HCT116 (cell line): ENCODE measurements at regions not wholly inside any gene's neighbourhood (a gene's known extent, or its start where the extent isn't known, plus 50 kb on each side); places are given as distances from the start of the nearest gene placed in this dataset.

Experiments
- ATAC-seq: fragments of 200-7000 bp; cut with Tn5 transposase; 2 replicates; pipeline ENCODE4 v1.9.1; 2020; ENCODE audit warnings: mild to moderate bottlenecking, moderate library complexity
- BruUV-seq: library from RNA; stranded (reverse); fragments of 400-500 nt; replicated peaks from 2 replicates; lab custom pipeline; 2021; lab: Mats Ljungman, UMichigan
- CTCF ChIA-PET: fragments of 300-600 bp; sonication (Branson Sonifier 250); formaldehyde crosslinking; loops from one replicate; lab custom pipeline; 2021; ENCODE audit warnings: antibody characterized with exemption; lab: Charles Lee
- POLR2A ChIA-PET: fragments of 300-600, 350-600 bp; sonication (Branson Sonifier 250); formaldehyde crosslinking; loops from one replicate; lab custom pipeline; 2021; ENCODE audit warnings: antibody characterized with exemption; lab: Charles Lee
- RAD21 ChIA-PET, 2 experiments: fragments of 300-600 bp; sonication (Branson Sonifier 250); formaldehyde crosslinking; loops; one replicate each; lab custom pipeline; 2023; ENCODE audit warnings: low total read pairs in 2 of 2; ENCODE audit not compliant: uncharacterized antibody in 2 of 2, unreplicated experiment in 2 of 2, low non-redundant PET in 1 of 2; lab: Charles Lee
- DNase-seq: peaks from one replicate; pipeline ENCODE4 v3.0.0-alpha.2; 2010; ENCODE audit warnings: low read depth, low spot score
- H2AFZ ChIP-seq: fragments of 200-600 bp; shearing (Covaris generic), sonication (generic); 2 replicates; pipeline ENCODE4 v1.6.1; 2017; ENCODE audit warnings: low read depth, mixed run types, mixed read lengths, antibody characterized with exemption, low read length; ENCODE audit not compliant: poor library complexity, severe bottlenecking
- H3K27ac ChIP-seq: 2 replicates; pipeline ENCODE4 v1.5.1; 2012; ENCODE audit warnings: low read depth, low read length
- H3K27me3 ChIP-seq: fragments of 200-600 bp; sonication (generic); 2 replicates; pipeline ENCODE4 v1.6.1; 2016; ENCODE audit warnings: mixed run types, low read length, mixed read lengths; ENCODE audit not compliant: insufficient read depth
- H3K36me3 ChIP-seq, 2 experiments: fragments of 200-500 bp in 1 of 2; fragments of 200-600 bp in 1 of 2; sonication (Bioruptor generic) in 1 of 2; sonication (generic) in 1 of 2; 2 replicates each; pipeline versions ENCODE4 v1.5.1 to v1.6.1; 2014 to 2016; ENCODE audit warnings: low read length in 2 of 2, inconsistent platforms in 1 of 2, mixed read lengths in 1 of 2, mixed run types in 1 of 2; ENCODE audit not compliant: insufficient read depth in 2 of 2, control insufficient read depth in 1 of 2
- H3K4me1 ChIP-seq, 2 experiments: fragments of 200-600 bp in 1 of 2; sonication (generic) in 1 of 2; 2 replicates each; pipeline versions ENCODE4 v1.5.1 to v1.6.1; 2012 to 2017; ENCODE audit warnings: low read length in 2 of 2, inconsistent platforms in 1 of 2, mild to moderate bottlenecking in 1 of 2, mixed read lengths in 1 of 2, mixed run types in 1 of 2, moderate library complexity in 1 of 2; ENCODE audit not compliant: insufficient read depth in 2 of 2, control insufficient read depth in 1 of 2
- H3K4me2 ChIP-seq: fragments of 200-600 bp; sonication (generic); 2 replicates; pipeline ENCODE4 v1.6.1; 2017; ENCODE audit warnings: mixed run types, low read length, mixed read lengths
- H3K4me3 ChIP-seq, 2 experiments: fragments of 200-600 bp in 1 of 2; sonication (generic) in 1 of 2; replicated peaks in 1 of 2; 2 replicates each; pipeline ENCODE4 v1.5.1; 2011 to 2016; ENCODE audit warnings: low read length in 2 of 2, control low read depth in 1 of 2, low read depth in 1 of 2, mild to moderate bottlenecking in 1 of 2, mixed read lengths in 1 of 2, mixed run types in 1 of 2
- H3K79me2 ChIP-seq: fragments of 200-600 bp; sonication (generic); 2 replicates; pipeline ENCODE4 v1.6.1; 2017; ENCODE audit warnings: mild to moderate bottlenecking, mixed run types, low read length, moderate library complexity, mixed read lengths; ENCODE audit not compliant: insufficient read depth
- H3K9ac ChIP-seq: fragments of 200-600 bp; sonication (generic); 2 replicates; pipeline ENCODE4 v1.6.1; 2016; ENCODE audit warnings: low read length, mixed read lengths
- H3K9me2 ChIP-seq: fragments of 200-600 bp; sonication (generic), shearing (Covaris generic); 2 replicates; pipeline ENCODE4 v1.6.1; 2017; ENCODE audit warnings: mixed run types, mild to moderate bottlenecking, moderate library complexity; ENCODE audit not compliant: insufficient read depth
- H3K9me3 ChIP-seq, 2 experiments: fragments of 200-500 bp in 1 of 2; fragments of 200-600 bp in 1 of 2; sonication (Bioruptor generic) in 1 of 2; sonication (generic) in 1 of 2; 2 replicates each; pipeline ENCODE4 v1.6.1; 2014 to 2017; ENCODE audit warnings: low read length in 2 of 2, mixed read lengths in 2 of 2, inconsistent platforms in 1 of 2, low read depth in 1 of 2, mild to moderate bottlenecking in 1 of 2, mixed run types in 1 of 2, moderate library complexity in 1 of 2; ENCODE audit not compliant: control insufficient read depth in 1 of 2, insufficient read depth in 1 of 2
- H4K20me1 ChIP-seq: fragments of 200-600 bp; sonication (generic), shearing (Covaris generic); 2 replicates; pipeline ENCODE4 v1.6.1; 2017; ENCODE audit warnings: mixed run types, mild to moderate bottlenecking, moderate library complexity; ENCODE audit not compliant: insufficient read depth
- ATF3 ChIP-seq: IDR thresholded peaks from 2 replicates; pipeline ENCODE4 v1.6.1; 2012
- CBX3 ChIP-seq: IDR thresholded peaks from 2 replicates; pipeline ENCODE4 v1.6.1; 2012; ENCODE audit warnings: low read depth
- CEBPB ChIP-seq: IDR thresholded peaks from 2 replicates; pipeline ENCODE4 v1.6.1; 2012; ENCODE audit warnings: low read depth
- CTCF ChIP-seq, 3 experiments: fragments of 200-600 bp in 1 of 3; sonication (generic) in 1 of 3; IDR thresholded peaks in 2 of 3; conservative IDR thresholded peaks in 1 of 3; 2 replicates each; pipeline ENCODE4 v1.5.1; 2012 to 2017; ENCODE audit warnings: low read depth in 2 of 3, low read length in 2 of 3, antibody characterized with exemption in 1 of 3, borderline replicate concordance in 1 of 3, control low read depth in 1 of 3, mild to moderate bottlenecking in 1 of 3, mixed read lengths in 1 of 3, mixed run types in 1 of 3, moderate library complexity in 1 of 3; ENCODE audit not compliant: insufficient read depth in 1 of 3
- ELF1 ChIP-seq: IDR thresholded peaks from 2 replicates; pipeline ENCODE4 v1.6.1; 2012; ENCODE audit warnings: low read depth, borderline replicate concordance
- EZH2 ChIP-seq: fragments of 200-600 bp; sonication (generic); IDR thresholded peaks from 2 replicates; pipeline ENCODE4 v1.6.1; 2017; ENCODE audit warnings: antibody characterized with exemption, mixed run types
- EZH2phosphoT487 ChIP-seq: fragments of 200-600 bp; IDR thresholded peaks from 2 replicates; pipeline ENCODE4 v1.6.1; 2018; ENCODE audit warnings: antibody characterized with exemption, borderline replicate concordance
- FOSL1 ChIP-seq: IDR thresholded peaks from 2 replicates; pipeline ENCODE4 v1.6.1; 2012; ENCODE audit warnings: low read depth
- POLR2A ChIP-seq: IDR thresholded peaks from 2 replicates; pipeline ENCODE4 v1.7.0; 2011; ENCODE audit warnings: borderline replicate concordance; ENCODE audit not compliant: insufficient read depth, insufficient read length; ENCODE audit errors: extremely low read depth
- POLR2AphosphoS5 ChIP-seq: IDR thresholded peaks from 2 replicates; pipeline ENCODE4 v1.6.1; 2011; ENCODE audit warnings: mild to moderate bottlenecking, low read depth, low read length, moderate library complexity
- RAD21 ChIP-seq: IDR thresholded peaks from 2 replicates; pipeline ENCODE4 v1.6.1; 2012; ENCODE audit warnings: low read depth, mild to moderate bottlenecking
- SIN3A ChIP-seq: IDR thresholded peaks from 2 replicates; pipeline ENCODE4 v1.6.1; 2012; ENCODE audit warnings: low read depth
- SRF ChIP-seq: IDR thresholded peaks from 2 replicates; pipeline ENCODE4 v1.6.1; 2012; ENCODE audit warnings: low read depth
- TCF7L2 ChIP-seq: IDR thresholded peaks from 2 replicates; pipeline ENCODE4 v1.7.0; 2011; ENCODE audit warnings: borderline replicate concordance, inconsistent platforms; ENCODE audit not compliant: insufficient read depth, insufficient read length; ENCODE audit errors: extremely low read depth
- ZBTB33 ChIP-seq: IDR thresholded peaks from 2 replicates; pipeline ENCODE4 v1.6.1; 2011; ENCODE audit warnings: mild to moderate bottlenecking, low read length, moderate library complexity; ENCODE audit not compliant: insufficient replicate concordance; ENCODE audit errors: extremely low read depth
- intact Hi-C: fragments of 100-400 bp; cut with micrococcal nuclease; formaldehyde crosslinking; loops from 2 replicates; pipeline ENCODE4 v1.10.0; 2022
- TF ChIP-seq, protein P1 (sequence below): IDR thresholded peaks from 2 replicates; pipeline ENCODE4 v1.6.1; 2012

- intact Hi-C loops = no loop called here
- Histone ChIP-seq H4K20me1 (no peaks in the 10 kb centered on the region), H3K4me1 (no peaks in the 10 kb centered on the region), H3K27ac (no peak overlapping the region), H3K4me3 (no peak overlapping the region), H3K27me3 (no peaks in the 10 kb centered on the region), H3K9ac (no peak overlapping the region), H3K79me2 (no peaks in the 10 kb centered on the region), H3K4me2 (no peak overlapping the region), H3K36me3 (no peaks in the 10 kb centered on the region), H3K9me2 (no peaks in the 10 kb centered on the region), H3K9me3 (no peaks in the 10 kb centered on the region), H2AFZ (no peak overlapping the region)
- no peak for TF ChIP-seq ATF3
- no peak for TF ChIP-seq SIN3A
- TF ChIP-seq ELF1 = no peak
- no peak for DNase-seq
- BruUV-seq = no TSS peak
- no peak for ATAC-seq
- ChIA-PET RAD21 (interaction anchor here in 1 of 2 experiments (0.6 kb wide), 1 partner anchor 24 kb away, joined by 3 read pairs; no protein-coding TSS in a partner anchor), CTCF (no interaction called here), POLR2A (no interaction called here)
Observed at GRCh38 chrX:19177721-19178120, 55.5 kb upstream of the ADGRG2 start.

DNA sequence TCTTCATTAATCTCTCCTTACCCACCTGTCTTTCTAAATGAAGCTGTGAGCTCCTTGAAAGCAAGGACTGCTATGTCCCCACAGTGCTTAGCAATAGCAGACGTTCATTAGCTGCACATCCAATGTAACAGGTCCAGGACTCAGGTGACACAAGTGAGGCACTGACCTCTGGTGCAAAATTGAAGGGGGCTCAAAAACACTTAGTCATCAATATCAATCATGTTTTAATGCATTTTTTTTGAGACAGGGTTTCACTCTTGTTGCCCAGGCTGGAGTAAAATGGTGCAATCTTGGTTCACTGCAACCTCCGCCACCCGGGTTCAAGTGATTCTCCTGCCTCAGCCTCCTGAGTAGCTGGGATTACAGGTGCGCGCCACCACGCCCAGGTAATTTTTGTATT is 56.1 kb upstream of the ADGRG2 start:
- Histone ChIP-seq H3K9me2 (no peaks in the 10 kb centered on the region), H3K9ac (no peak overlapping the region), H4K20me1 (no peaks in the 10 kb centered on the region), H3K4me3 (no peak overlapping the region), H3K27ac (no peak overlapping the region), H3K9me3 (no peaks in the 10 kb centered on the region), H3K36me3 (no peaks in the 10 kb centered on the region), H3K27me3 (no peaks in the 10 kb centered on the region), H3K4me2 (no peak overlapping the region), H2AFZ (no peak overlapping the region), H3K4me1 (no peaks in the 10 kb centered on the region), H3K79me2 (no peaks in the 10 kb centered on the region)
- POLR2A ChIA-PET = no interaction called here
- ATAC-seq = no peak
- RAD21 ChIA-PET = no interaction called here
- CTCF ChIA-PET = no interaction called here
- DNase-seq = no peak
- no TSS peak for BruUV-seq
- TF ChIP-seq CBX3 (no peak), ZBTB33 (no peak), POLR2A (no peak), SRF (no peak), FOSL1 (no peak), EZH2 (no peak), RAD21 (no peak), ATF3 (no peak), EZH2phosphoT487 (no peak), TCF7L2 (no peak), CEBPB (no peak), POLR2AphosphoS5 (no peak), CTCF (IDR thresholded peaks at IDR 0.05 in 2 of 3, conservative IDR thresholded peaks at IDR 0.05 in 1 of 3; ENCODE audit: borderline replicate concordance in 1 of 3, insufficient read depth in 1 of 3, low read depth in 2 of 3, low read length in 2 of 3) (no peak)
- TF ChIP-seq, protein P1, sequence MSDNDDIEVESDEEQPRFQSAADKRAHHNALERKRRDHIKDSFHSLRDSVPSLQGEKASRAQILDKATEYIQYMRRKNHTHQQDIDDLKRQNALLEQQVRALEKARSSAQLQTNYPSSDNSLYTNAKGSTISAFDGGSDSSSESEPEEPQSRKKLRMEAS = no peak
- intact Hi-C loops = no loop called here
